ENCODE measurements at regions not wholly inside any gene's neighbourhood (a gene's known extent, or its start where the extent isn't known, plus 50 kb on each side); places are given as distances from the start of the nearest gene placed in this dataset.

- Mint-ChIP-seq H3K9me3 (ENCODE audit: unreplicated experiment) (peaks cover 2% of the 10 kb centered on the region), H3K36me3 (ENCODE audit: low read depth, unreplicated experiment) (peaks cover 2% of the 10 kb centered on the region), H3K27me3 (ENCODE audit: low read depth, unreplicated experiment) (no peaks in the 10 kb centered on the region), H3K4me1 (ENCODE audit: low read depth, unreplicated experiment) (peaks cover 18% of the 10 kb centered on the region), H3K27ac (ENCODE audit: unreplicated experiment) (no peak overlapping the region), H3K4me3 (ENCODE audit: unreplicated experiment) (no peak overlapping the region)
- Histone ChIP-seq H3K4me2 (ENCODE audit: low read length) (no peak overlapping the region), H4K20me1 (ENCODE audit: insufficient read depth, low read length) (no peaks in the 10 kb centered on the region), H3K79me2 (ENCODE audit: insufficient read depth, low read length) (no peaks in the 10 kb centered on the region), H3K9ac (ENCODE audit: low read length) (no peak overlapping the region), H3K36me3 (ENCODE audit: insufficient read depth, low read length) (no peaks in the 10 kb centered on the region), H3K4me3 (ENCODE audit: insufficient read depth, low read depth, low read length) (no peak overlapping the region), H3K27ac (ENCODE audit: low read depth, low read length) (no peak overlapping the region), H3K4me1 (ENCODE audit: insufficient read depth, low read length) (no peaks in the 10 kb centered on the region), H3K9me3 (ENCODE audit: insufficient read depth, low read depth, low read length) (no peaks in the 10 kb centered on the region), H3K27me3 (ENCODE audit: insufficient read depth, low read length) (no peaks in the 10 kb centered on the region), H2AFZ (ENCODE audit: low read depth, low read length) (no peak overlapping the region)
- no peak for FAIRE-seq
- DNase-seq (ENCODE audit: low read depth) = no peak
- no peak for TF ChIP-seq EZH2 (IDR thresholded peaks at IDR 0.05; ENCODE audit: insufficient read depth, low read length)
- no peak for TF ChIP-seq CTCF (IDR thresholded peaks at IDR 0.05; ENCODE audit: insufficient read depth, low read depth, low read length)
Measured at GRCh38 chr1:199168888-199169585, 530.2 kb downstream of the PTPRC start.

GRCh38 chr1:199170711-199171110, 531.9 kb downstream of the PTPRC start:
- Mint-ChIP-seq H3K36me3 (ENCODE audit: low read depth, unreplicated experiment) (peaks cover 2% of the 10 kb centered on the region), H3K4me3 (ENCODE audit: unreplicated experiment) (no peak overlapping the region), H3K4me1 (ENCODE audit: low read depth, unreplicated experiment) (peaks cover 21% of the 10 kb centered on the region), H3K27ac (ENCODE audit: unreplicated experiment) (no peak overlapping the region), H3K9me3 (ENCODE audit: unreplicated experiment) (peaks cover 2% of the 10 kb centered on the region), H3K27me3 (ENCODE audit: low read depth, unreplicated experiment) (no peaks in the 10 kb centered on the region)
- H3K79me2 ChIP-seq (ENCODE audit: insufficient read depth, low read length) = no peaks in the 10 kb centered on the region
- FAIRE-seq = no peak
- H3K4me3 ChIP-seq (ENCODE audit: insufficient read depth, low read depth, low read length) = no peak overlapping the region
- H3K27ac ChIP-seq (ENCODE audit: low read depth, low read length) = no peak overlapping the region
- H4K20me1 ChIP-seq (ENCODE audit: insufficient read depth, low read length) = no peaks in the 10 kb centered on the region
- DNase-seq (ENCODE audit: low read depth) = no peak
- H3K9ac ChIP-seq (ENCODE audit: low read length) = no peak overlapping the region
- H3K9me3 ChIP-seq (ENCODE audit: insufficient read depth, low read depth, low read length) = no peaks in the 10 kb centered on the region
- H3K4me2 ChIP-seq (ENCODE audit: low read length) = no peak overlapping the region
- H3K4me1 ChIP-seq (ENCODE audit: insufficient read depth, low read length) = no peaks in the 10 kb centered on the region
- TF ChIP-seq CTCF (IDR thresholded peaks at IDR 0.05; ENCODE audit: insufficient read depth, low read depth, low read length) (no peak), EZH2 (IDR thresholded peaks at IDR 0.05; ENCODE audit: insufficient read depth, low read length) (no peak)
- H2AFZ ChIP-seq (ENCODE audit: low read depth, low read length) = no peak overlapping the region
- no peaks in the 10 kb centered on the region for H3K27me3 ChIP-seq (ENCODE audit: insufficient read depth, low read length)
- H3K36me3 ChIP-seq (ENCODE audit: insufficient read depth, low read length) = no peaks in the 10 kb centered on the region

All from astrocyte (in vitro differentiated cells and primary cell).